CD4-positive, alpha-beta T cell treated with Interleukin-21 for 1 hour (primary cell): ENCODE measurements at regions not wholly inside any gene's neighbourhood (a gene's known extent, or its start where the extent isn't known, plus 50 kb on each side); places are given as distances from the start of the nearest gene placed in this dataset.
"Not testable (repeated sequence)": the region's sequence is repeated elsewhere in the genome, so short reads cannot be mapped to it uniquely, and the experiment has no call there.

Source experiments
- DNase-seq: peaks from one replicate; pipeline ENCODE4 v3.0.0-alpha.2; 2020

GRCh38 chr7:97381815-97382554 is 264.5 kb downstream of the SDHAF3 start:
- no peak for DNase-seq

GRCh38 chr7:97390052-97390451 is 272.6 kb downstream of the SDHAF3 start:
- no peak for DNase-seq

GRCh38 chr7:97390915-97391593 is 273.6 kb downstream of the SDHAF3 start:
- DNase-seq, result no peak

GRCh38 chr7:97401398-97401797 is 283.9 kb downstream of the SDHAF3 start:
- DNase-seq, result no peak

- DNase-seq, result no peak
Measured at GRCh38 chr7:97405835-97406234, 288.3 kb downstream of the SDHAF3 start.

- no peak for DNase-seq
Measured at GRCh38 chr7:97407106-97407505, 289.6 kb downstream of the SDHAF3 start.

- no peak for DNase-seq
Measured at GRCh38 chr7:97409346-97409745, 291.8 kb downstream of the SDHAF3 start.

GRCh38 chr7:97418312-97418711 is 300.8 kb downstream of the SDHAF3 start:
- DNase-seq, result no peak

GRCh38 chr7:97419898-97420297 is 302.4 kb downstream of the SDHAF3 start:
- no peak for DNase-seq

GRCh38 chr7:97421307-97421930 is 303.9 kb downstream of the SDHAF3 start:
- DNase-seq, result no peak

- DNase-seq, result no peak
Measured at GRCh38 chr7:97422046-97422445, 304.5 kb downstream of the SDHAF3 start.

GRCh38 chr7:97430006-97430405 is 301.9 kb upstream of the TAC1 start:
- no peak for DNase-seq

- DNase-seq, result no peak
Measured at GRCh38 chr7:97439637-97440214, 292.2 kb upstream of the TAC1 start.

GRCh38 chr7:97446361-97446760 is 285.5 kb upstream of the TAC1 start:
- DNase-seq, result no peak

- not testable (repeated sequence) for DNase-seq
Measured at GRCh38 chr7:97449448-97449847, 282.4 kb upstream of the TAC1 start.

GRCh38 chr7:97450516-97450915 is 281.4 kb upstream of the TAC1 start:
- no peak for DNase-seq

GRCh38 chr7:97454636-97455035 is 277.2 kb upstream of the TAC1 start:
- DNase-seq, result no peak

- no peak for DNase-seq
Measured at GRCh38 chr7:97457054-97457453, 274.8 kb upstream of the TAC1 start.

GRCh38 chr7:97460433-97460832 is 271.5 kb upstream of the TAC1 start:
- DNase-seq, result no peak

- no peak for DNase-seq
Measured at GRCh38 chr7:97461596-97461995, 270.3 kb upstream of the TAC1 start.

GRCh38 chr7:97466071-97466470 is 265.8 kb upstream of the TAC1 start:
- no peak for DNase-seq

- no peak for DNase-seq
Measured at GRCh38 chr7:97466999-97467740, 264.7 kb upstream of the TAC1 start.

GRCh38 chr7:97468493-97468892 is 263.4 kb upstream of the TAC1 start:
- DNase-seq, result no peak
